Liver (tissue), 3 donors: ENCODE measurements at regions not wholly inside any gene's neighbourhood (a gene's known extent, or its start where the extent isn't known, plus 50 kb on each side); places are given as distances from the start of the nearest gene placed in this dataset.

ENCODE experiments used
- ATF3 ChIP-seq: IDR thresholded peaks from 2 replicates; pipeline ENCODE4 v1.6.1; 2016; ENCODE audit warnings: antibody characterized with exemption
- CTCF ChIP-seq: fragments of 150-350 bp; IDR thresholded peaks from 2 replicates; pipeline ENCODE4 v1.5.1; 2017; ENCODE audit warnings: improper control_type of control experiment, low read depth, low read length; ENCODE audit not compliant: missing input control
- FOXA1 ChIP-seq: IDR thresholded peaks from 2 replicates; pipeline ENCODE4 v1.6.1; 2016; ENCODE audit warnings: antibody characterized with exemption
- MAX ChIP-seq: IDR thresholded peaks from 2 replicates; pipeline ENCODE4 v1.6.1; 2016; ENCODE audit warnings: antibody characterized with exemption
- TAF1 ChIP-seq: conservative IDR thresholded peaks from 2 replicates; pipeline ENCODE4 v1.6.1; 2016; ENCODE audit warnings: antibody characterized with exemption, mild to moderate bottlenecking
- donor health status: healthy.
- donor health status: healthy.

GRCh38 chr6:115814907-115815306, 245.8 kb downstream of the FRK start:
- TF ChIP-seq CTCF (no peak), FOXA1 (no peak), MAX (no peak), ATF3 (no peak), TAF1 (no peak)
